PFSK-1 (cell line): ENCODE measurements at regions not wholly inside any gene's neighbourhood (a gene's known extent, or its start where the extent isn't known, plus 50 kb on each side); places are given as distances from the start of the nearest gene placed in this dataset.

Source experiments
- FOXP2 ChIP-seq: optimal IDR thresholded peaks from 2 replicates; pipeline ENCODE3; 2011; ENCODE audit warnings: borderline replicate concordance, control low read depth, inconsistent platforms; ENCODE audit not compliant: insufficient read depth; ENCODE audit errors: extremely low read length, extremely low read depth
- POLR2AphosphoS5 ChIP-seq: IDR thresholded peaks from 2 replicates; pipeline ENCODE4 v1.6.1; 2012; ENCODE audit warnings: low read depth, mild to moderate bottlenecking, control low read depth, low read length, moderate library complexity
- SIN3A ChIP-seq: IDR thresholded peaks from 2 replicates; pipeline ENCODE4 v1.6.1; 2012; ENCODE audit warnings: mild to moderate bottlenecking, low read length, moderate library complexity, borderline replicate concordance; ENCODE audit not compliant: insufficient read depth
- TAF1 ChIP-seq: IDR thresholded peaks from 2 replicates; pipeline ENCODE4 v1.6.1; 2012; ENCODE audit warnings: low read length, control low read depth, borderline replicate concordance; ENCODE audit not compliant: insufficient read depth
- TF ChIP-seq, protein P1 (sequence below), 2 experiments: IDR thresholded peaks; 2 replicates each; pipeline versions ENCODE4 v1.6.1 to v1.8.0; 2011 to 2012; ENCODE audit warnings: low read depth in 2 of 2, low read length in 2 of 2, control low read depth in 1 of 2, inconsistent platforms in 1 of 2, mild to moderate bottlenecking in 1 of 2, moderate library complexity in 1 of 2; ENCODE audit not compliant: insufficient read depth in 1 of 2

DNA sequence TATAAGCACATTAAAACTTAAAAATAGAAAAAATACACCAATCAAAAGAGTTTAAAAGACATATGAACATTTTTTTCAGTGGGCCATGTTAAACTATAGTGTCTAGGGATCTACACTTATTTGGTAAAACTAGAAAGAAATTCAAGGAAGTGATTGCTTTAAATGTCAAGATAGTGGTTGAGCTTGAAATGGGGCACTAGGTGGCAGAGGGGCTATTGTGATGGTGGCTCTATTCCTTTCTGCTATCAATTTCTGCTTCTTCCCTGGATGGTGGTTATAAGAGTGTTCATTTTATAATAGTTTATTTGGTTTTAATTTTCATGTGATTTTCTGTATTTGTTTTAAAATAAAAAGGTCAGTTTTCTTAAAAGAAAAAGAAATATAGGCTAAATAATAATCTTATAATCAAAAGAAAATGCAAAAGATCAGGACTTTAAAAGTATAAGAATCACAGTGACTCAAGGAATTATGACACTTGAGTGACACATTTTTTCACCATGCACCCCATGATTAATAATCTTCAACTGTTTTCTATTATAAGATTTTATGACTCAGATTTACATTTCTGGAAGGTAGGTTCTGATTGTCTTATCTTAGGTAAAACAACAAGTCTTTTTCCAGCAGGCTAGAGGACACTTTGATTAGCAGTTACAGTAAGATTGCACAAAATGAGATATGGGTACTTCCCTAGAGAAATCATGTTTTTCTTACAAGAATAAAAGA lies 137.5 kb downstream of the FSCB start:
- TF ChIP-seq, protein P1, sequence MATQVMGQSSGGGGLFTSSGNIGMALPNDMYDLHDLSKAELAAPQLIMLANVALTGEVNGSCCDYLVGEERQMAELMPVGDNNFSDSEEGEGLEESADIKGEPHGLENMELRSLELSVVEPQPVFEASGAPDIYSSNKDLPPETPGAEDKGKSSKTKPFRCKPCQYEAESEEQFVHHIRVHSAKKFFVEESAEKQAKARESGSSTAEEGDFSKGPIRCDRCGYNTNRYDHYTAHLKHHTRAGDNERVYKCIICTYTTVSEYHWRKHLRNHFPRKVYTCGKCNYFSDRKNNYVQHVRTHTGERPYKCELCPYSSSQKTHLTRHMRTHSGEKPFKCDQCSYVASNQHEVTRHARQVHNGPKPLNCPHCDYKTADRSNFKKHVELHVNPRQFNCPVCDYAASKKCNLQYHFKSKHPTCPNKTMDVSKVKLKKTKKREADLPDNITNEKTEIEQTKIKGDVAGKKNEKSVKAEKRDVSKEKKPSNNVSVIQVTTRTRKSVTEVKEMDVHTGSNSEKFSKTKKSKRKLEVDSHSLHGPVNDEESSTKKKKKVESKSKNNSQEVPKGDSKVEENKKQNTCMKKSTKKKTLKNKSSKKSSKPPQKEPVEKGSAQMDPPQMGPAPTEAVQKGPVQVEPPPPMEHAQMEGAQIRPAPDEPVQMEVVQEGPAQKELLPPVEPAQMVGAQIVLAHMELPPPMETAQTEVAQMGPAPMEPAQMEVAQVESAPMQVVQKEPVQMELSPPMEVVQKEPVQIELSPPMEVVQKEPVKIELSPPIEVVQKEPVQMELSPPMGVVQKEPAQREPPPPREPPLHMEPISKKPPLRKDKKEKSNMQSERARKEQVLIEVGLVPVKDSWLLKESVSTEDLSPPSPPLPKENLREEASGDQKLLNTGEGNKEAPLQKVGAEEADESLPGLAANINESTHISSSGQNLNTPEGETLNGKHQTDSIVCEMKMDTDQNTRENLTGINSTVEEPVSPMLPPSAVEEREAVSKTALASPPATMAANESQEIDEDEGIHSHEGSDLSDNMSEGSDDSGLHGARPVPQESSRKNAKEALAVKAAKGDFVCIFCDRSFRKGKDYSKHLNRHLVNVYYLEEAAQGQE (IDR thresholded peaks at IDR 0.05; ENCODE audit: insufficient read depth in 1 of 2, low read depth in 2 of 2, low read length in 2 of 2) = no peak
- TF ChIP-seq FOXP2 = no peak
- no peak for TF ChIP-seq POLR2AphosphoS5
- no peak for TF ChIP-seq TAF1
- TF ChIP-seq SIN3A = no peak

DNA sequence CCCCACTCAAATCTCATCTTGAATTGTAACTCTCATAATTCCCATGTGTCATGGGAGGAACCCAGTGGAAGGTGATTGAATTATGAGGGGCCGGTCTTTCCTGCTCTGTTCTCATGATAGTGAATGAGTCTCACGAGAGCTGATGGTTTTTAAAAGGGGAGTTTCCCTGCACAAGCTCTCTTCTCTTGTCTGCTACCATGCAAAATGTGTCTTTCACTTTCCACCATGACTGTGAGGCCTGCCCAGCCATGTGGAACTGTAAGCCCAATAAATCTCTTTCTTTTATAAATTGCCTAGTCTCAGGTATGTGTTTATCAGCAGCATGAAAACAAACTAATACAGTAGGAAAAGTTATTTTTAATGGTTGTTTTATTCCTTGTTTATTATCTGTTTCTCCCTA lies 146.0 kb downstream of the FSCB start:
- no peak for TF ChIP-seq FOXP2
- no peak for TF ChIP-seq TAF1
- TF ChIP-seq POLR2AphosphoS5 = no peak
- TF ChIP-seq, protein P1 (IDR thresholded peaks at IDR 0.05; ENCODE audit: insufficient read depth in 1 of 2, low read depth in 2 of 2, low read length in 2 of 2) = no peak
- no peak for TF ChIP-seq SIN3A

DNA sequence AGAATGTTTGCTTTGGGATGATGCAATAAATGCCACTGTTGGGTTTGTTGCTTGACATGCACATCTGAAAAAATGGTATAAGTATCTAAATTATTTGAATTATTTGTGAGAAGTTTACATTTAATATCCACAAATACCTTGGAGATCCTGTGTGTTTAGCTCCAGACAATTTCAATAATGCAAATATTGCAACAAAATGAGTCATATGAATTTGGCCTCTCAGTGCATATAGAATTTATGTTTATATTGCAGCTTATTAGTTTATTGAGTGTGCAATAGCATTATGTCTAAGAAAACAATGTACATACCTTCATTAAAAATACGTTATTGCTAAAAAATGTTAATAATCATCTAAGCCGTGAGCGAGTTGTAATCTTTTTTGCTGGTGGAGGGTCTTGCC lies 153.3 kb downstream of the FSCB start:
- TF ChIP-seq, protein P1 (IDR thresholded peaks at IDR 0.05; ENCODE audit: insufficient read depth in 1 of 2, low read depth in 2 of 2, low read length in 2 of 2) = no peak
- no peak for TF ChIP-seq POLR2AphosphoS5
- no peak for TF ChIP-seq SIN3A
- TF ChIP-seq TAF1 = no peak
- TF ChIP-seq FOXP2 = no peak

DNA sequence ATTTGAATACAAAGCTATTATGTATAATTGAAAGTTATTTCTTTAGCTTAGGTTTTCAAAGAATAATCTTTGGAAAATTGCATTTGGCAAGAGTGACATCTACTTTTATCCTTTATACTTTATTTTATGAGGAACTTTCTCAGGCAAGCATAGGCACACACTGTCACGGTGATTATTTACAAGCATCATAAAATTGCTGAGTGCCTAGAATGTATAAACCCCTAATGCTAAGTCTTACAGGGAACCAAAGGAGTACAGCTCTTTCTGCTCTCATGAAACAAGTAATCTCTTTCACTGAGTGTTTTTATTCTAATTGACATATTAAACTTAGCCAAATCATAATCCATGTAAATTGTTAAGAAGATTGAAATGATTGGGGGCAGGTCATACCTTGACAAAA lies 154.9 kb downstream of the FSCB start:
- no peak for TF ChIP-seq TAF1
- no peak for TF ChIP-seq FOXP2
- TF ChIP-seq SIN3A = no peak
- TF ChIP-seq, protein P1 (IDR thresholded peaks at IDR 0.05; ENCODE audit: insufficient read depth in 1 of 2, low read depth in 2 of 2, low read length in 2 of 2) = no peak
- no peak for TF ChIP-seq POLR2AphosphoS5
